BE2C (cell line): ENCODE measurements at regions not wholly inside any gene's neighbourhood (a gene's known extent, or its start where the extent isn't known, plus 50 kb on each side); places are given as distances from the start of the nearest gene placed in this dataset.

Experiments used
- DNase-seq: peaks from one replicate; pipeline ENCODE4 v3.0.0-alpha.2; 2020
- H3K27me3 ChIP-seq: fragments of 250-450 bp; sonication (Bioruptor Pico); 2 replicates; pipeline ENCODE4 v1.5.1; 2020; ENCODE audit warnings: mild to moderate bottlenecking
- H3K36me3 ChIP-seq: fragments of 250-450 bp; sonication (Bioruptor Pico); 2 replicates; pipeline ENCODE4 v1.5.1; 2020; ENCODE audit warnings: mild to moderate bottlenecking
- H3K4me1 ChIP-seq: fragments of 250-450 bp; sonication (Bioruptor Pico); 2 replicates; pipeline ENCODE4 v1.5.1; 2020
- H3K4me3 ChIP-seq: 2 replicates; pipeline ENCODE4 v1.5.1; 2011; ENCODE audit warnings: low read depth, low read length
- H3K9me3 ChIP-seq: fragments of 250-450 bp; sonication (Bioruptor Pico); 2 replicates; pipeline ENCODE4 v1.5.1; 2020
- CTCF ChIP-seq: IDR thresholded peaks from 2 replicates; pipeline ENCODE4 v1.5.1; 2012; ENCODE audit warnings: mild to moderate bottlenecking, low read depth, low read length

- H3K4me3 ChIP-seq, result no peak overlapping the region
- no peaks in the 10 kb centered on the region for H3K36me3 ChIP-seq
- no peaks in the 10 kb centered on the region for H3K9me3 ChIP-seq
- H3K4me1 ChIP-seq, result peaks cover 4% of the 10 kb centered on the region
- no peak for TF ChIP-seq CTCF
- DNase-seq, result no peak
- H3K27me3 ChIP-seq, result no peaks in the 10 kb centered on the region
Measured at GRCh38 chr1:219529116-219529515, 83.8 kb downstream of the ZC3H11B start.

GRCh38 chr1:219528633-219529032, 84.3 kb downstream of the ZC3H11B start:
- Histone ChIP-seq H3K9me3 (no peaks in the 10 kb centered on the region), H3K27me3 (no peaks in the 10 kb centered on the region), H3K4me3 (no peak overlapping the region), H3K36me3 (no peaks in the 10 kb centered on the region), H3K4me1 (peaks cover 9% of the 10 kb centered on the region)
- no peak for TF ChIP-seq CTCF
- no peak for DNase-seq

GRCh38 chr1:219527994-219528393, 84.9 kb downstream of the ZC3H11B start:
- TF ChIP-seq CTCF, result no peak
- no peak overlapping the region for H3K4me3 ChIP-seq
- peaks cover 15% of the 10 kb centered on the region for H3K4me1 ChIP-seq
- no peaks in the 10 kb centered on the region for H3K9me3 ChIP-seq
- no peak for DNase-seq
- H3K36me3 ChIP-seq, result no peaks in the 10 kb centered on the region
- H3K27me3 ChIP-seq, result no peaks in the 10 kb centered on the region

- Histone ChIP-seq H3K4me3 (no peak overlapping the region), H3K4me1 (peaks cover 18% of the 10 kb centered on the region), H3K9me3 (no peaks in the 10 kb centered on the region), H3K27me3 (no peaks in the 10 kb centered on the region), H3K36me3 (no peaks in the 10 kb centered on the region)
- DNase-seq, result no peak
- TF ChIP-seq CTCF, result no peak
Measured at GRCh38 chr1:219526074-219526473, 86.8 kb downstream of the ZC3H11B start.

GRCh38 chr1:219523411-219523810, 89.5 kb downstream of the ZC3H11B start:
- no peaks in the 10 kb centered on the region for H3K36me3 ChIP-seq
- H3K4me3 ChIP-seq, result 0 out of 2 replicates have a peak overlapping the region, but pooled peaks have one; percentile 7
- H3K9me3 ChIP-seq, result no peaks in the 10 kb centered on the region
- TF ChIP-seq CTCF, result no peak
- H3K4me1 ChIP-seq, result peaks cover 14% of the 10 kb centered on the region
- no peaks in the 10 kb centered on the region for H3K27me3 ChIP-seq
- DNase-seq, result peak; percentile 45

GRCh38 chr1:219521325-219521724, 91.6 kb downstream of the ZC3H11B start:
- Histone ChIP-seq H3K36me3 (no peaks in the 10 kb centered on the region), H3K4me1 (peaks cover 14% of the 10 kb centered on the region), H3K4me3 (no peak overlapping the region), H3K9me3 (no peaks in the 10 kb centered on the region), H3K27me3 (no peaks in the 10 kb centered on the region)
- no peak for DNase-seq
- no peak for TF ChIP-seq CTCF
